Right lobe of liver (tissue), 4 donors: ENCODE measurements at regions not wholly inside any gene's neighbourhood (a gene's known extent, or its start where the extent isn't known, plus 50 kb on each side); places are given as distances from the start of the nearest gene placed in this dataset.

ENCODE experiments used
- CTCF ChIP-seq, 4 donors: fragments of 200-600 bp in 3 of 4; fragments of 450-650 bp in 1 of 4; IDR thresholded peaks; one replicate each; pipeline versions ENCODE4 v1.5.1 to v1.8.0; 2016 to 2022; ENCODE audit warnings: antibody characterized with exemption in 4 of 4, mild to moderate bottlenecking in 2 of 4
- POLR2A ChIP-seq: fragments of 450-650 bp; IDR thresholded peaks from one replicate; pipeline ENCODE4 v1.6.1; 2017; ENCODE audit warnings: antibody characterized with exemption, mild to moderate bottlenecking
- donor health status: DM: no; HTN: no; CAD: no.
- donor health status: DM: no; HTN: no; CAD: no.
- donor health status: DM: no; HTN: yes; CAD: no.

- no peak for TF ChIP-seq POLR2A
- no peak for TF ChIP-seq CTCF (IDR thresholded peaks at IDR 0.05)
These were observed 97.8 kb upstream of the BHLHE23 start for GRCh38 chr20:63104312-63105181.
